Stromal cell of bone marrow (primary cell): ENCODE measurements at regions not wholly inside any gene's neighbourhood (a gene's known extent, or its start where the extent isn't known, plus 50 kb on each side); places are given as distances from the start of the nearest gene placed in this dataset.
A peak's percentile ranks its signal among the peaks of the same experiment; 100 is the strongest.
"Not testable (repeated sequence)": the region's sequence is repeated elsewhere in the genome, so short reads cannot be mapped to it uniquely, and the experiment has no call there.

Source experiments
- DNase-seq: peaks from one replicate; pipeline ENCODE4 v3.0.0-alpha.2; 2012; ENCODE audit warnings: low read depth

DNA sequence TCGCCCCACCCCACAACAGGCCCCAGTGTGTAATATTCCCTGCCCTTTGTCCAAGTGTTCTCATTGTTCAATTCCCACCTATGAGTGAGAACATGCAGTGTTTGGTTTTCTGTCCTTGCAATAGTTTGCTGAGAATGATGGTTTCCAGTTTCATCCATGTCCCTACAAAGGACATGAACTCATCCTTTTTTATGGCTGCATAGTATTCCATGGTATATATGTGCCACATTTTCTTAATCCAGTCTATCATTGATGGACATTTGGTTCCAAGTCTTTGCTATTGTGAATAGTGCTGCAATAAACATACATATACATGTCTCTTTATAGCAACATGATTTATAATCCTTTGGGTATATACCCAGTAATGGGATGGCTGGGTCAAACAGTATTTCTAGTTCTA lies 132.7 kb downstream of the SNX10 start:
- DNase-seq, result not testable (repeated sequence)

GRCh38 chr7:26425655-26426054 lies 134.0 kb downstream of the SNX10 start:
- DNase-seq, result no peak

DNA sequence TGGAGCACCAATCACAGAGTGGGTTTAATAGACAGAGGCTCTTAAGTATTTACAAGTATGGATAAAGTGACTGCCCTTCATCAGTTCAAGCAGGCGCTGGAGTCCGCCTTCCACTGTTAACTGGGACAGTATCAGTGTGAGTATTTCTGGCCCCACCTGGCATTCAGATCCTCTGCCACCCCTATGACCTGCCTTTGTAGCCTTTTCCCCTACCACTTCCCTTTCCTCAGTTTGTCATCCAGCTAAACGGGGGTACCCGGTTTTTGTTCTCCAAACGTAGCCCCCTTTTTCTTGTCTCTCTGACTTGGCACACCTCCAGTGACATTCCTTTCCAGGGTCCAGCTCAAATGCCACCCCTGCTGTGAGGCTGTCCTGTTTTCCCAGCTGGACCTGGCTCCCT lies 134.4 kb downstream of the SNX10 start:
- DNase-seq, result no peak

- DNase-seq, result no peak
Measured at GRCh38 chr7:26428571-26428970, 136.9 kb downstream of the SNX10 start.

- DNase-seq, result no peak
Measured at GRCh38 chr7:26429168-26429567, 137.5 kb downstream of the SNX10 start.

DNA sequence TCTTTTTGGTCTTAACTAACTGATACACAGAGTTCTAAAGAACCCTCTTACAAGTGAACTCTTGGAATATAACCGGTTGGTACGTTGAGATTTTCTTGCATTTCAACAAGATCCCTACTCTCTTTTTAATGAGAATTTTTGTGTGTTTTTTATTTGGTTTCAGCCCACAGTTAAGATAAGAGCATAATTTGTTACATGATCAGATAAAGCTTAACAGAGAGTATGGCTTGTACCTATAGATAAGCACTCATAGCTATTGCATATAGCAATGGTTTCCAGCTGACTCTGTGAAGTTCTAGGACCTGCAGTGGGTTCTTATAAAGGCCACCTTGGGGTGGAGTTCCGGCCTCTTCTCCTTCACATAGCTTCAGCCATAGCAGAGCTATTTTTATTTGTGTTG lies 143.3 kb downstream of the SNX10 start:
- DNase-seq, result no peak

GRCh38 chr7:26437003-26437532 lies 145.4 kb downstream of the SNX10 start:
- DNase-seq, result no peak

DNA sequence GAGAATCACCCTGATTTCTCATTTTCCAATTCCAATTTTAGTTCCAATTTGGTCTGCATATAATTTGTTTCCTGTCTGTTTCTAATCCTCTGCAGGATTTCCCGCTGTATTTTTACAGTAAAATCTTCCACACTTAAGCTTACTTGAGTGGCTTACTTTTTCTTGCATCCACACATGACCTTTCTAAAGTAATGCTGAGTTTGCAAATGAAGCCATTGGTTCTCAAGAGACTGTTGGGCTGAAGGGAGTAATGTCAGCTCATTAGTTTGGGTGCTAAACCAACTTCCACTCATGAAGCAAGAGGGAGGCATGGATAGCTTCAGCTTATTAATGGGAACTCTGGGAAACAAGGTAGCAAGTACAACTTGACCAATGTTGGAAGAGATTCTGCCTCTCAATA lies 146.4 kb downstream of the SNX10 start:
- no peak for DNase-seq

DNA sequence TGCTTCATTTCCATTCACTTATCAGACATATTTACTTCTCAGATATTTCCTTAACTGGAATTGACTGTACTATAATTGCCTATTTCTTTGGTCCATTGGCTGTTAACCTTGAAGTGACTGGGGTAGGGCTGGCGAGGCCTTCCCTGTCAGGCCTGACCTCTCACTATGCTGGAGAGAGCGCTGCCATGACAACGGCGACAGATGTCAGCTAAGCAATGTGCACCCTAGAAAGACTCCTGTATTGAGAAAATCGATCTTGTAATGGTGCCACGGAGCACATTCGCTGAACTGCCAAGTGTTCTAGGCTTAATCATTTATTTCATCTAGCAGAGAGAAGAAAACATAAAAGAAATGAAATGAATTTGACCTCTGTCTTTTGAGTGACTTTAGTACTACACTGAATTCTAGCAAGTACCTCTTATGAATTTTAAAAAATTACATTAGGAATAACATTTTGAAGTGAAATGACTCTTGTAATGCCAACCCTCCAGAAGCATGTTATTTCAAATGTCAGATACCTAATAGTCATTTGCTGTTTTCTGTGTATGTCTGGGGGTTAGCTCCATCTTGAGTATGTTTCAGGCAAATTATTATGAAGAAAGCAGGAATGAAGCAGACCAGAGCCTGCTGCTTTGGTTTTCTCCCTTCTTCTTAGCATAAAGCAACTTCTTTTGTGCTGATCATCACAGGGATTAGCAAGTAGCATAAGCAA lies 148.0 kb downstream of the SNX10 start:
- no peak for DNase-seq

- no peak for DNase-seq
Measured at GRCh38 chr7:26440233-26441001, 148.8 kb downstream of the SNX10 start.

GRCh38 chr7:26441002-26441521 lies 149.4 kb downstream of the SNX10 start:
- DNase-seq, result no peak

DNA sequence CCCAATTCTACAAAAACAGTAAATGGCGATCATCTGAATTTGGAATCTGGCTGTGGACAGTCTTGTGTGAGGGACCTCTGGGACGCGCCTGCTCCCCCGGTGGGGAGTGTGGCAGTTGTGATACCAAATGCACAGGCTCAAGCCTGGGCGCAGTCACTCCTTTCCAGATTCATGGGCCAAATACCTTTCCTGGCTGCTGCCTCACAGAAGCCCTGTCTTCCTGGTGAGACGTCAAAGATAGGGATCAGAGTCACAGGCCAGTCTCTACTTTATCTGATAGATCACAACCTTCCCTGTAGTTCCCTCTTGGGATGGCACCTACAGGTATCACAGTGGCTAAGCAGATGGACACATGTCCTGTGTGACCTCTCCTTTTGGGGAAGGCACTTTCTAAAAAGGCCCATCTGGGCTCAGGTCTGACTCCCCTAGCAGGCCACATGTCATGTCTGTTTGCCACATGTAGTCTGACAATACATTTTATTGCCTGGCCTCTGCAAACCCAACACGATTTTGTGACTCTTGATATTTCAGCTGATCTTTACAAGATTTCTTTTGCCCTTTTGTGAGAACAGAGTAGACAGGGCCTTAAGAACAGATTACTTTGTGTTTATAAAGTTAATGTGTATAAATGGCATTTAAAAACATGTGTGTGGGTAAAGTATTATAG lies 150.1 kb downstream of the SNX10 start:
- DNase-seq, result no peak

DNA sequence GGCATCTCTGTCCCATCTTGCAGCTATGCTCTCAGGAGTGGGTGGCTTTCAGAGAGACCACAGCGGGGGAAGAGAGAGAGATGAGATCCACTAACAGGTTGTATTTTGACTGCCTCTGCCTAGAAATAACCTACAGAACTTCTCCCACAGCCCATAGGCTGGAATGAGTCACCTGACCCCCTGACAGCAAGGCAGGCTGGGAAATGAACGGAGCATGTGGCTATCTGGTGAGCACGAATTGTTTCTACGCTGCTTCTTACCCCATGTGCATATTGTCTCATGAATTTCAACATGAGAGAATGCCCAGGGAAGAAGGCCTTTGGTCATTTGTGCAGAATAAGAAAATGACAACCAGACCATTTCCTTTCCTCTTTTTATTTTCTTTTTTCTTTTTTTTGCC lies 151.3 kb downstream of the SNX10 start:
- DNase-seq, result no peak

GRCh38 chr7:26443751-26444150 lies 152.1 kb downstream of the SNX10 start:
- DNase-seq, result no peak

DNA sequence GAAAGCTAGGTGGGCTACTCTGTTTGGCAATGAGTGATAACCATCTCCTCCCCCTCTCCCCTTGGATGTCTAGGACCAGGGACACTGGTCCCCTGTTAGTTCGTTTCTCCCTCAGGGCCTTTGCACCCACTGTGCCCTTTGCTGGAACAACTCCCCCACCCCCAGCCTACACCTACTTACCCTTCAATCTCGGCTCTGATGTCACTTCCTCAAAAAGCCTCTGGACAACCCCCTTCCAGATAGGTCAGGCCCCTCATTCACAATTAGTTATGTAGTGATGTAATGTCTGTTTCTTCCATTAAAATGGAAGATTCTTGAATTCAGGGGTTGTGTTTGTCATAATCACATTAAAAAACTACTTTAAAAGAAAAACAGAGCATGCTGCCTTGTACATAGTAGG lies 152.9 kb downstream of the SNX10 start:
- no peak for DNase-seq

DNA sequence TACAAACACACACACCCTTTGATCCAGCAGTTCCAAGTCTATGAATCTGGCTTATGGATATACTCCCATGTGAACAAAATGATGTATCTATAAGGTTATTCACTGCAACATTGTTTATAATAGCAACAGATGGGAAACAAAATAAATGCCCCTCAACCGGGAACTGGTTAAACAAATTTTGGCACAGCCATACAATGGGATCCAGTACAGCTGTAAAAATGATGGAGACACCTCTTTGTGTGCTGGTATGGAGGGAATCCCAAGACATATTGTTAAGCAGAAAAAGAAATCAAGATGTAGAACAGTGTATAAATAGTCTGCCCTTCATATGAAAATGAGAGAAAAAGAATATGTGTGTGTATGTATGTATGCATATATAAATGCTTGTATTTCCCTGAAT lies 155.5 kb downstream of the SNX10 start:
- no peak for DNase-seq

DNA sequence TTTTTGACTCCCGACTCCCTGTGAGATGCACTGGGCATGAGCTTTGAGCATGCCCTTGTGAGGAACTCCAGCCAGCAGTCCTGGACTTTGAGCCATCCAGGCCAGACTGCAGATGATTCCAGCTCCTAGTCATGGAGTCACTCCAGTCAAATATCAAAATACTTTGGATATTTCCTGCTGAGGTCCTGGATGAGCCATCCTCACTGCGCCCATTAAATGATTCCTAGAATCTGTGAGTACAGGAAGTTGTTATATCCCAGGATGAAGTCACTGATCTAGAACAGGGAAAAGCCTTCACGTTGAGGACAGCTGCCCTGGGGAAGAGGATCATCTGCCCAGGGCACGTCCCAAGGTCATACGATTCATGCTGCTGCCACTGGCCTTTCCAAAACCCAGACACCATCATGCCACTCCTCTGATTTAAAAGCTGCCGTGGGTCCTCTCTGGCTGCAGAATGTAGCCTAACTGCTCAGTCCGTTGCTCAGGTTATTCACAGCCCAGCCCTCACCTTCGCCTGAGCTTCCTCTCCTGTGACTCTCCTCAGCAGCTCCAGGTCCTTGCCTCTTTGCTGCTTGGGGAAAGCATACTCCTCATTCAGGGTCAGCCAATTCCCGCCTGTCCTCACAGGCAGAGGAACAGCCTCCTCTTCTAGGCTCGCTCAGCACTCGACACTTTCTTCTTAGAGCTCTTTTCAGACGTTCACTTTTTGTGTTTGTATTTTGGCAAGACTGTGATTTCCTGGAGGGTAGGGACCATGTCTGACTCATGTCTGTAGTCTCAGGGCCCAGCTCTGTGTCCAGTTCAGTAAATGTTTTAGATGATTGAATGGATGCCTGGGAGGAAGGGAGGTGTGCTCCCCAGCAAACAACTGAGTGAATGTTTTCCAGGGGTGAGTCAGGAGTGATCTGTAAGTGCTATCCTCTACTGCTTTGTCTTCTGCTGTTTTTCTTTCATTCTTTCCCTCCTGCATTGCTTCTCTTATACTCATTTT lies 157.8 kb downstream of the SNX10 start:
- peak; percentile 40 for DNase-seq

GRCh38 chr7:26451997-26452396 lies 160.3 kb downstream of the SNX10 start:
- no peak for DNase-seq

DNA sequence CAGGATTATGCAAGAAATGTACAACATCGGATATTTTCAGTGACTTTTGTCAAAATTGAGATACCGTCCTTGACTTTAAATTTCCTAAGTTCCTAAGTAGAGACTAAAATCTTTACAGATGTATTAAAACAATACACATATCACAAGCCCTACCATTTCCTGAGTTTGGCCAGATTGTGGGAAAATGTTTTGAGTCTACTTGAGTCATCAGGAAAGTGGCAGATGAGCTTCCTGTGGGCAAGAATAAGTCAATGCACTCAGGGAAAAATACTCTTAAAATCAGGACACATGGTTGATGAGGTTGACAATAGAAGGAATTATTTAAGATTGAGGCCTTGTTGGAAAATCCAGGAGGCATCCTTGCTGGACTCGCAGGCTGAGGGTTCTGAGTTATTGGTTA lies 162.5 kb downstream of the SNX10 start:
- DNase-seq, result no peak

- DNase-seq, result no peak
Measured at GRCh38 chr7:26457696-26458327, 166.2 kb downstream of the SNX10 start.
